A172 (cell line): ENCODE measurements at regions not wholly inside any gene's neighbourhood (a gene's known extent, or its start where the extent isn't known, plus 50 kb on each side); places are given as distances from the start of the nearest gene placed in this dataset.
"Not testable (repeated sequence)": the region's sequence is repeated elsewhere in the genome, so short reads cannot be mapped to it uniquely, and the experiment has no call there.

Source experiments
- DNase-seq: peaks from one replicate; pipeline ENCODE4 v3.0.0-alpha.2; 2015; ENCODE audit warnings: low spot score

DNA sequence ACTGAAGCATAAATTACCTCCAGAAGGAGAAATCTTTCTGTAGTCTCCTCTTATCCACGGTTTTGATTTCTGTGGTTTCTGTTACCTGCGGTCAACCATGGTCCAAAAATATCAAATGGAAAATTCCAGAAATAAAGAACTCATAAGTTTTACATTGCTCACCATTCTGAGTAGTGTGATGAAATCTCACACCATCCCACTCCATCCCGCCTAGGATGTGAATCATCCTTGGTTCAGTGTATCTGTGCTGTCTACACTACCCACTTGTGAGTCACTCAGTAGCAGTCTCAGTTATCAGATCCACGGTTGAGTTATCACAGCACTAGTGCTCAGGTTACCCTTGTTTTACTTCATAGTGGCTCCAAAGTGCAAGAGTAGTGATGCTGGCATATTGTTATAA, 371.2 kb downstream of the NFIB start:
- peak; percentile 83 for DNase-seq

DNA sequence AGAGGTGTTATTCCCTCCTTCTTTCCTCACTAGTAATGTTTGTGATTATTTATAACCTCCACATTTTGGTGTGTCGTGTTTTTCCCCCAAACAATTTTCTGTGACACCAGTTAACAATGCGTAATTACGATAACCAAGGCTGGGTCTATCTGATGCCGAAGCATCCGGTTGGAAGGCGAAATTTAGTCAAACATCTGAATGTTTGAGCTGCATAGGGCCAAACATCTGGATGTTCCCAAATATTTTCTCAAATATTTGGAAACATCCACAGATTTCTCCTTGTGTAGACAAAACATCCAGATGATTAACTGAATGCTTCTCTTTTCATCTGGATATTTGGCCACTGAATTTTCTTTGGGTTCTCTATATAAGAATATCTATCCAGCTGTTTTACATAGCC, 371.7 kb downstream of the NFIB start:
- DNase-seq, result no peak

DNA sequence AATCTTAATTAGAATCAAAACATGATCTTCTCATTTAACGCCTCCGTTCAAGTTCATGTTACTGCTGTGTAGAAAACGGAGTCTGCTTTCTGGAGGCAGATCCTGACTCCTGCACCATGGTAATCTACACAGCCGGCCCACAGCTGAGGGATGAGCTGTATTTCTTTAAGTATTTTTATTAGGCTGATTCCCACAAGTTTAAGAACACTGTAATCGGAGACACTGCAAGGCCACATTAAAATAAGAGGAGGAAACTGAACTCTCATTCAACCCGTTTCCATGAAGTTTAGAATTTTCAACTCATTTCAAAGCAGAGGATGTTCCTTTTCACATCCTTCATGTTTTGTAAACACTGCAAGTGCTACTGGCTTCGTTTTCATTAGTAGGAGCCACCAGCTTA, 372.2 kb downstream of the NFIB start:
- DNase-seq, result no peak

DNA sequence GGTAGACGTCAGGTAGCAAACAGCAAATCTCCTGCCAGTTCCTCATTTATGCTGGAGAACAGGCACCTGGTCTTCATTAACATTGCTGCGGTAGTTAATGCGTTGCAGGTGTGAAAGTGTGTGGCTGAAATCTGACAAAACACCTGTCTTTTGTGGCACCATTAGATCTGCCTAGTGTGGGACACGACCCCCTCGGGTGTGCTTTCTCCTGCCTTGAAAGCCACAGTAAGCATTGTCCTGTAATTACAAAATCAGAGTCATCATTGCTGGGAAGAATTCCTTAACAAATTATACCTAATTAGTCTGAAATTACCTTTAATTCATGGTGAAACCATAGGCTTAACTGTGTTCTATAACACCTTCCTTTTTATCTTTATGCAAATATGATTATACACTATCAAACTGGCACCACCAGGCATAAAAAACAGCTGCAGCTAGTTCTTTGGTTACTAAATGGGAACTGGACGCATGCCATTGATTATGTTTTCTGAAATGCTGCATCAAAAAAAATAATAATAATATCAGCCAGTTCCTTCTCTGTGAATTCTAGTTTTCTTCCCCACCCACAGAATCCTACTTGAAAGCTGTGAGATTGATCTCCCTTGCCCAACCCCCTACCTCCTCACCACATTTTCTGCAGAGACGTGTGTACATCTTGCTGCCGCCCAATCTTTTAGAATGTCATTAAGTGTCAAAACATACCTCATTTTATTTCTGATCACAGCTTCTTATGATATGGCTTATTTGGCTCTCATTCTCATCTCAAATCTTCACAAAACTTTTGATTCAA, 374.0 kb downstream of the NFIB start:
- DNase-seq, result no peak

DNA sequence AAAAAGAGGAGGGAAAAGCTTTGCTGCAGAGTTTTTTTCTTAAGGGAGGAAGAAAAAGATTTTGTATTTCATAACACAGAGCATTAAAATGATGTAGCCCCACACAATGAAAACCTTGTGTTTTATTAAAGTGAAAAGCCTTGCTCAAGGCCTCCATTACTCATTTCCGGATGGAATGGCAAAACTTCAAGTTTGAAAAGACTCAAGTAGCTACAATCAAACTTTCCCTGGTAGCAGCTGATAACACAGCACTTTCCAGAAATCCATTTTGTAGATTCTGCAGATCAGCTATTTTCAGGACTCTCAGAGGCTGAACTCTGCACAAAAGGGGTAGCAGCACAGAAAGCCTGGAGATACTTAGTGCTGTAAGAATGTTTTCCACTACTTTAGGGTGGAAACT, 374.8 kb downstream of the NFIB start:
- DNase-seq, result peak; percentile 45

DNA sequence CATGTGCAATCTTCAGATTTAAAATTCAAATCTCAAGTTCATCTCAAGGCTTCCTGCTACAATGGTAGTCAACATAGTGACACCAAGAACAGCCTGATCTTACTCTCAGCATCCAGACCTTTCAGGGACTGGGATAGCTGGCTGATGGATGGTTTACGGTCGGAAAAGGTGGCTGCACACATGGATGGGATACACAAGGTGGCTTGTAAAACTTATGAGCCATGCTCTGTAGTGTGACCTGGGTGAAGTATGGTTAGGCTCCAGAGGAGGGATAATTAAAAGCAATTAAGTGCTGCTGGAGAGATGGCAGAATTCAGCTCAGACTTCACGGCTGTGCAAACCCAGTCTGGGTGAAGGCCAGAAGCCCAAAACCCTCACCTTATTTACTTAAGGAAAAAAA, 379.5 kb downstream of the NFIB start:
- no peak for DNase-seq

DNA sequence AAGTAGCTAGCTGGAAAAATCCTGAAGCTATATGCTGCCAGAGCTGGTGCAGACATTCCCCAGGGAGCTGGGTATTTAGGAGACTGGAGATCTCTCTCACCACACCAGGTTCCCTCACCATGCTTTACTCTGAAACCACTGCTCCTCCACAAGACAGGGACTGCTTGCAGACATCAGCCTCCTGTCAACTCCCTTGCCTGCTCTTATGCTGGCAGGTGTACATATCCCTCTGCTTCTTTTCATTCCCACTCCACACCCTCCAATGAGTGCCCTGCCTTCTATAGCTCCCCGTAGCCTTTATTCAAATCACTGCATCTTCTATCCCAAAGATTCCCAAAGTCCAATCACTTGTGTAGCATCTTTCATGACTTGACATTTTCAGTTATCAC, 380.7 kb downstream of the NFIB start:
- DNase-seq, result no peak

DNA sequence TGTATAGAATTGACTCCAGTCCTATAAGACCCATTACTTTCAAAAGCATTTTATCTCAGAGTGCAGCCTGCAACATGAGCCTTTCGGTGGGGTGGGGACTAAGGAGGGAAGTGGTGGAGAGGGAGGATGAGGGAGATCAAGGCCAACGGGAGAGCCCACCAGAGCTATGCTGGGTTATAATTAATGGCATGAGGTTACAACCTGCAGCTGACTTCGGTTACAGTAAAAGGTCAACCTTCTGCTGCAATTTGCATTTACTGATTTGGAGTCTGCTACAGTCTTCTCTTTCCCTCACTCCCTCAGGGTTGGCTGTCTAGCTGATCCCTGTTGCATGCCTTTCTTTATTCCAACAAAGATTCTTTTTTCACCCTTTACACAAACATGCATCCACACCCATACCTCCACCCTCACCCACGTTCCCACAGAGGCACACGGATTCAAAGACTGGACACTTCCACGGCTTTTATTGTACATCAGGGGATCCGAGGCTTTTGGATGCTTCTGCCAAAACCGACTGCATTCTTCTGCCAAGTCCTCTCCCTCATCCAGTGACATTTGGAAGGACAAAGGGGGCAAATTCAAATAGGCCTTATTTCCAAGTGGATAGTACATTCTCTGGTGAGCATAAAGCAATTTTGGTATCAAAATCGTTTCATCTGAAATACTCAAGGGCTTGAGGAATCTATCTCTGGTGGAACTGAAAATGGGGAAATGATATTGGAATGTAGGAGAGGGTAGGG, 381.2 kb downstream of the NFIB start:
- no peak for DNase-seq

DNA sequence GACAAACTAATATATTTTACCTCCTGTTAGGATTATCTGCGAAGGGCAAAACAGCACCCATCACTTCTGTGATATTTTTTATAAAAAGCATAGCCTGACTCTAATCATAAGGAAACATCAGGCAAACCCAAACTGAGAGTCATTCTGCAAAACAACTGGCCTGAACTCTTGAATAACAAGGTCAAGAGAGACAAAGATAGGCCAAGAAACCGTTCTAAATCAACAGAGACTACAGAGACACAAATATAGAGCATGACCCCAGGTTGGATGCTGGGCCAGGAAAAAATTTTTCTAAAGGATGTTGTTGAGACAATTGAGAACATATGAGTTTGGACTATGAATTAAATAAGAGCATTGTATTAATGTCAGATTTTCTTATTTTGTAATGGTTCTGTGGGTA, 384.9 kb downstream of the NFIB start:
- no peak for DNase-seq

DNA sequence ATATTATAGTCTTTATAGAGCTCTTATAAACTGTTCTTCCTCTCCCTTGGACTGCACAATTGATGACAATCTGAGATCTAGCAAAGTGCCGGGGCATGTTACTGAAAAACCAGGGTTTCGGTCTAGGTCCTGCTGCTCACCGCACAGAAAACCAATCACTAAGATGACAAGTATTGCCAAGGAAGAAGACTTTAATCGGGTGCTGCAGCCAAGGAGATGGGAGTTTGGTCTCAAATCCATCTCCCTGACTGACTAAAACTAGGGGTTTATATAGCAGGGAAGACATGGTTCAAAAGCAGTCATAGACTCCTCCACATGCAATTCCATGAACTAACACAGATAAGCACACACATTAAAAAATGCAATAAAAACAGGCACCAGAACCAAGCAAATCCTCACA, 390.6 kb downstream of the NFIB start:
- DNase-seq, result no peak

DNA sequence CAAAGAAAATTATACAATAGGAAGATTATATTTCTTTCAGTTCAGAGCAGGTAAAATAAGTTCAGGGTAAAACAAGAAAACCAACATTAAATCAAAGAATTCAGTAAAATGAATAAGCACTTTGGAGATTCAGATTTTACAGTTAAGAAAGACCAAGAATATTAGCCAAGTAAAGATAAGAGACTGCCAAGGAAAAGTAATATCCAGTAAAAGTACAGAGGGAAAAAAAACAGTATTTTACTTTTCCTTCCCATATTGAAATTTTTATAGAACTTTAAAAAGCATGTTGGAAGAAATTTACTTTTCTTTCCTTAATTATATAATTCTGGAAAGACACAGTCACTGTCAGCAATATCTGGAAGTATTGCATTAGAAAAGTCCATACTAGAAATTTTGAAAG, 393.4 kb downstream of the NFIB start:
- DNase-seq, result no peak

DNA sequence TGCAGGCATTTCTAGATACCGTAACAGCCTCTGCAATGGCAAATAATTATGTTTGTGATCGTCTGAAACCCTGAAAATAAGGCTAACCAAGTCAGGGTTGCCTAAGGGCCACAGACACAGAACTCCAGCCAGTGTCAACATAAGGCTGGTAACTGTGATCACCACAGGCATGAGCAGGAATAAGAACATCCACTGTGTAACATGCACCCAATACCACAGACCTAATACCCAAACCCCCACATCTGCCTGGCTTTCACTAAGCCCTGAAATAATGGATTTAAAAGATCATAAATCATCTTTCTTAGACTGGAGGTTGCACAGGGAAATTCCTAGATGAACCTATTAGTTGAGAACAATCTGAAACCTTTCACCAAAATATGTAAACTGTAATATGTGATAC, 394.5 kb downstream of the NFIB start:
- DNase-seq, result no peak

DNA sequence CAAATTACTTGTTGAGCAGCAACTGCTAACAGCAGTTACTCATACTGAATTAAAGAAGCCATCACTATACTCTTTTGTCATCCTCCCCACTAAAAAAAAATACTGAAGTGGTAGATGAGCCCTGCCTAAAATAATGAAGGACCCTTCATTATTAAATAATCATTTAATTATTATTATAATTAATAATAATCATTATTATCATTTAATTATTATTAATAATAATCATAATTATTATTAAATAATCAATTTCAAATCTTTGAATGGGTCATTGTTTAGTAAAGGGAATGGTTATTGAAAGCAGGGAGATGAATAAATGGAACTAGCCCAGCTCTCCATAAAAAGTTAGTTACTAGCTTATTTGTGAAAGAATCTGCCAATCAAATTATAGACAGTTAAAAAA, 396.4 kb downstream of the NFIB start:
- no peak for DNase-seq

DNA sequence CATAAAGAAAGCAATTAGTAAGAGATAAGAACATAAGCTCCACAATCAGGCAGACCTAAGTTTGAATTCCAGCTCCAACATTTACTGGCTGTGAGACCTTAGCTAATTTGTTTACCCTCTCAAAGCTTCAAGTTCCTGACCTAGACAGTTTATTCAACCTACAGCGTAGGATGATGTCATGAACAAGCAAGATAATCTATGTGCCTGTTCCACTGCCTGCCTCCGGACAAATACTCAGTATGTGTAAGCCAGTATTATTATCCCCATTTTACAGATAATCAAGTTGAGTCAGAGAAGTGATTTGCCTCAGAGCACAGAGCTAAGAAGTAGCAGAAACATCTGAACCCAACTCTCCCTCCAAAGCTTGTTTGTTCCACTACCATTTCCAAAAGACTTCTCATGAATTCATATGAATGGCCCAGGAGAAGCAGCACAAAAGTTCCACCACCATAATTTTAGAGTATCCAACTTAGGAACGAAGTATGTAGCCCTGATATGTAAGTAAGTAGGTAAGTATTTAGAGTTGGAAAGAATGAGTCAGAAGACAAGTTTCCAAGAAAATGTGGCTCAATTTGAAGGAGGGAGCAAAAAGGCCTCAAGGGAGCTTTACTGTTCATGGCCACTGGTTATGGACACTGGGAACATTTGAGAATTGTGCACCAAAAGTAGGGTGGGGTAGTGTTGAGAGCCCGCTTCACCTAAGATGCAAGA, 398.2 kb downstream of the NFIB start:
- DNase-seq, result no peak

DNA sequence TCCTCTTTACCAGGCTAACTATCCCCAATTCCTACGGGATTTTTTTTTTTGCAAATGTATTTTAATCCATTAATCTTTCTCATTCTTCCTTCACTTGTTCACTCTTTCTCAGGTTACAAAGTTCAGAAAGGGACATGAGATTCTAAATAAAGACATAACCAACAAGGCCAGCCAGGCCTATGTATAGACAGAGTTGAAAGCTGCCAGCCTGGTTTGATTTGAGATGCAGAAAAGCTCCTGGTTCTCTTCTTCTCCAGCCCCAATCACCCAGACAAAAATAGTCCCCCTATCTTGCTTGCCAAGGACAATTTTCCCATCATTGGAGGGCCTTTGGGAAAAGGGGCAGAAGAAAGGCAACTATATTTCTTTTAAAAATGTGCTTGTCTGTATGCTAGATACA, 398.8 kb downstream of the NFIB start:
- no peak for DNase-seq

DNA sequence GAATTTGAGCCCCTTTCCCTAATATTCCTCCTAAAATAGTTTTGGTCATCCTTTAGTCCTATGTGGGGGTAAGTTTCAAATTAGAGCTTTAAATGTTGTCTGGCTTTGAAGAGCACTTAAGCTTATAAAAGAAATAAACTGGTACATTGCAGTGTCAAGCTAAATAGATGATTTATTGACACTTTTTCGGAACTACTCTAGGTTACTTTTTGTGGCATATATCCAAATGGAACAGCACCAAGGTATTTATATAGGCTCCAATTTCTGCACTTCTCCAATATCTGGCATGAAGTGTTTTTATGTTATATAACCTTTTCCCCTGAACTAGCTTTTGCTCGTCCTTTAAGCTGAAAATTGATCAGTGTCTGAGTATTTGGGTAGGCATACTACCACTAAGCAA, 402.5 kb downstream of the NFIB start:
- no peak for DNase-seq

DNA sequence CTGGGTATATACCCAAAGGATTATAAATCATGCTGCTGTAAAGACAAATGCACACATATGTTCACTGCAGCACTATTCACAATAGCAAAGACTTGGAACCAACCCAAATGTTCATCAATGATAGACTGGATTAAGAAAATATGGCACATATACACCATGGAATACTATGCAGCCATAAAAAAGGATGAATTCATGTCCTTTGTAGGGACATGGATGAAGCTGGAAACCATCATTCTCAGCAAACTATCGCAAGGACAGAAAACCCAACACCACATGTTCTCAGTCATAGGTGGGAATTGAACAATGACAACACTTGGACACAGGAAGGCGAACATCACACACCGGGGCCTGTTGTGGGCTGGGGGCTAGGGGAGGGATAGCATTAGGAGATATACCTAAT, 406.1 kb downstream of the NFIB start:
- DNase-seq, result not testable (repeated sequence)

DNA sequence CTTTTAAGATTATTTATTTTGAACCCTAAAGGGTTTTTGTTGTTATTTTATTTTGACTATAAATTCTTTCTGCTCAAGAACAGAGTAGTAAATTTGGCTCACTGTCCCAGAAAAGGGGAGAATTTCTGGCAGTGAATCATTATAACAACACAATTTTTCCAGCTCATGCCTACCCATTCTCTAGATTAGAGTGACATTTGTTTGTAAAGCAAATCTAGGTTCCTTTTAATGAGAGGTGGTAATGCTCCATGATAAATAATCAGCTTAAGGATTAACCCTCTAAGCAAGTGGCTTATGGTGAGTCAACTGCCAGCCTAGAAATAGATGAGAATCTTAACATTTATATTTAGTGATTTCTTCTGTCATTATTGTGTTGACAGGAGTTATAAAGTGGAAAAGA, 409.2 kb downstream of the NFIB start:
- DNase-seq, result no peak

DNA sequence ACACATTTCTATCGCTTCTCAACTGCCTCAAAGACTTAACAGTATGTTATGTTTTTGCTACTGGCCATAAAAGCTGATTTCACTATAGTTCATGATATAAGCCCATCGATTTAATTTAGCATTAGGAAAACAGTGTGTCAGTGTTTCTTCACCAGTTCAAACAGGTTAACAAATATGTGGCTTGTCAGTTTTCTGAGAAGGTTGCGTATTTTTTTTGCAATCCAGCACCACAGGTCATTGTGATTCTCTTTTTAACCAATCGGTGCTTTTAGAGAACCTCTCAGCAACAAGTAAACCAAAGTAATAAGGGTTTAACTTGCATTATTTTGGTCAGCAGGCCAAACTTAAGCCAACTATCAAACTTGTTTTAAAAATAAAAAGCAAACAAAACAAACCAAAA, 409.6 kb downstream of the NFIB start:
- DNase-seq, result no peak

DNA sequence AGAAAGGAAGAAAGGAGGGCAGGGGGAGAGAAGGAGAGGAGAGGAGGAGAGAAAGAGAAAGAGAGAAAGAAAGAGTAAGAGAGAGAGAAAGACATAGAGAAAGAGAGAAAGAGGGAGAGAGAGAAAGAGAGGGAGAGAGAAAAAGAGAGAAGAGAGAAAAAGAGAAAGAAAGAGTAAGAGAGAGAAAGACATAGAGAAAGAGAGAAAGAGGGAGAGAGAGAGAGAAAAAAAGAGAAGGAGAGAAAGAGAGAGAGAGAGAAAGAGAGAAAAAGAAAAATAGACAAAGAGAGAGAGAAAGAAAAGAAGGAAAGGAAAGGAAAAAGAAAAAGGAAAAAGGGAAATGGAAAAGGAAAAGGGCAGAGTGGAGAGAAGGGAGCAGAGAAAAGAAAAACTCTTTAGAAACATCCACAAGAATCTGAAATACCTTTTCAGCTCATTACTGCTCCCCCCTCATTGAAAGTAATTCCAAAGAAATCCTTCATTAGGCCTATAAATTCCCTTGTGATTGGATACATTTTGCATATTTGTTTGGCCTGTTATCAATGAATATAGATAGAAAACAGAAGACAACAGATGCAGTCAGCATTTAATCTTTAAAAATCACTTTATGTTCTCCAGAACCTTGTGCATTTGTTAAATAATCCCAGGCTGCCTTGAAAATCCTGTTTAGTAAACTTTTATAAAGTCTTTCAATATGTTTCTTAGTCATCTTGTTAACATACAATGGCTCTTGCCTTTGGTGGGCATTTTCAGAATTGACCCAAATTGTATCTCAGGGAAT, 411.5 kb downstream of the NFIB start:
- DNase-seq, result no peak

DNA sequence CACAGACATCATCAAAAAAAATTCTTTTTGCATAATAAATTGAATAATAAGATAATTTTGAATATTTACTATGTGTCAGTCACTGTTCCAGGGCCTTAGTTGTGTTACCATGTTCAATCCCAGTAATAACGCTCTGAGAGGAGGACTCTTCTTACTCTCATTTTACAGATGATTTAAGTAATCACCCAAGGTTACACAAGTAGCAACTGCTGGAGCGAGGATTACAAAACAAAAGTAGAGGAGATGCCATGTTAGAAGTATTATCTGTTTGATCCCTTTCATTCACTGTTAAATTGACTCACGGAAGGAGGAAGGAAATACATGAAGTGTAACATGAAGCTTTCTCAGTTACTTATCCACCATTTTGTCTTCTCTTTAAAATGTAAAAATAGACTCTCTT, 412.8 kb downstream of the NFIB start:
- DNase-seq, result no peak

DNA sequence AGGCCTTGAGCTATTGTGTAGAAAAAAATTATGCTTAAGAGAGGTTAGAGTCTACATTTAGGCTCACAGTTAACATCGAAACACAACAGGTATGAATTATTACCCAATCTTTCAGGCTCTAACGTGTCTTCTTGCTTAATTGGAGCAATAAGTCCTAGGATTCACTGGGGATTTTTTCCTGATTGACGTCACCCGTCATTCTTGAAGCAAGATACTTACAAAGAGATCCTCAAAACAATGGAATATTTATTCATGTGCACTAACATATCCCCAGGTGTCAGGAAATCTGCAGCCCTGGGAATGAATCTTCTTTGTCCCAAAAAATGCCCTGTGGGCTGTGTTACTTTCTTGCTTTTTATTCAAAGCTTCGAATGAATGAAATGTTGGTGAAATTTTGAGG, 413.5 kb downstream of the NFIB start:
- DNase-seq, result no peak
